ENCODE measurements at regions not wholly inside any gene's neighbourhood (a gene's known extent, or its start where the extent isn't known, plus 50 kb on each side); places are given as distances from the start of the nearest gene placed in this dataset.

GRCh38 chr1:34328281-34328799, 151.6 kb downstream of the C1orf94 start:
- DNase-seq (ENCODE audit: low read depth in 2 of 3, low spot score in 2 of 3): no peak

GRCh38 chr1:34330061-34330460, 153.4 kb downstream of the C1orf94 start:
- DNase-seq (ENCODE audit: low read depth in 2 of 3, low spot score in 2 of 3): no peak

- DNase-seq (ENCODE audit: low read depth in 2 of 3, low spot score in 2 of 3): no peak
Measured at GRCh38 chr1:34331020-34331926, 154.6 kb downstream of the C1orf94 start.

- no peak for DNase-seq (ENCODE audit: low read depth in 2 of 3, low spot score in 2 of 3)
Measured at GRCh38 chr1:34332996-34333395, 156.3 kb downstream of the C1orf94 start.

- no peak for DNase-seq (ENCODE audit: low read depth in 2 of 3, low spot score in 2 of 3)
Measured at GRCh38 chr1:34338871-34339270, 162.2 kb downstream of the C1orf94 start.

- no peak for DNase-seq (ENCODE audit: low read depth in 2 of 3, low spot score in 2 of 3)
Measured at GRCh38 chr1:34341896-34342295, 165.2 kb downstream of the C1orf94 start.

GRCh38 chr1:34342334-34342733, 165.6 kb downstream of the C1orf94 start:
- DNase-seq (ENCODE audit: low read depth in 2 of 3, low spot score in 2 of 3): no peak

- no peak for DNase-seq (ENCODE audit: low read depth in 2 of 3, low spot score in 2 of 3)
Measured at GRCh38 chr1:34346128-34346527, 169.4 kb downstream of the C1orf94 start.

- no peak for DNase-seq (ENCODE audit: low read depth in 2 of 3, low spot score in 2 of 3)
Measured at GRCh38 chr1:34353409-34353808, 176.7 kb downstream of the C1orf94 start.

GRCh38 chr1:34354367-34354766, 177.7 kb downstream of the C1orf94 start:
- no peak for DNase-seq (ENCODE audit: low read depth in 2 of 3, low spot score in 2 of 3)

GRCh38 chr1:34356853-34357252, 180.1 kb downstream of the C1orf94 start:
- no peak for DNase-seq (ENCODE audit: low read depth in 2 of 3, low spot score in 2 of 3)

- no peak for DNase-seq (ENCODE audit: low read depth in 2 of 3, low spot score in 2 of 3)
Measured at GRCh38 chr1:34358636-34359035, 181.9 kb downstream of the C1orf94 start.

GRCh38 chr1:34359411-34359810, 182.7 kb downstream of the C1orf94 start:
- DNase-seq (ENCODE audit: low read depth in 2 of 3, low spot score in 2 of 3): no peak

GRCh38 chr1:34360574-34360973, 183.9 kb downstream of the C1orf94 start:
- DNase-seq (ENCODE audit: low read depth in 2 of 3, low spot score in 2 of 3): no peak

- no peak for DNase-seq (ENCODE audit: low read depth in 2 of 3, low spot score in 2 of 3)
Measured at GRCh38 chr1:34361121-34361520, 184.4 kb downstream of the C1orf94 start.

GRCh38 chr1:34361781-34362357, 185.2 kb downstream of the C1orf94 start:
- DNase-seq (ENCODE audit: low read depth in 2 of 3, low spot score in 2 of 3): no peak

- no peak for DNase-seq (ENCODE audit: low read depth in 2 of 3, low spot score in 2 of 3)
Measured at GRCh38 chr1:34362949-34363348, 186.2 kb downstream of the C1orf94 start.

GRCh38 chr1:34363447-34363846, 186.7 kb downstream of the C1orf94 start:
- DNase-seq (ENCODE audit: low read depth in 2 of 3, low spot score in 2 of 3): no peak

- no peak for DNase-seq (ENCODE audit: low read depth in 2 of 3, low spot score in 2 of 3)
Measured at GRCh38 chr1:34363915-34364314, 187.2 kb downstream of the C1orf94 start.

GRCh38 chr1:34364376-34364775, 187.7 kb downstream of the C1orf94 start:
- DNase-seq (ENCODE audit: low read depth in 2 of 3, low spot score in 2 of 3): no peak

GRCh38 chr1:34365295-34365694, 188.6 kb downstream of the C1orf94 start:
- DNase-seq (ENCODE audit: low read depth in 2 of 3, low spot score in 2 of 3): no peak

Data from hematopoietic multipotent progenitor cell (in vitro differentiated cells).